Fibroblast of the conjunctiva (primary cell): ENCODE measurements at regions not wholly inside any gene's neighbourhood (a gene's known extent, or its start where the extent isn't known, plus 50 kb on each side); places are given as distances from the start of the nearest gene placed in this dataset.
A peak's percentile ranks its signal among the peaks of the same experiment; 100 is the strongest.
"Not testable (repeated sequence)": the region's sequence is repeated elsewhere in the genome, so short reads cannot be mapped to it uniquely, and the experiment has no call there.

Experiments
- DNase-seq: peaks from one replicate; pipeline ENCODE4 v3.0.0-alpha.2; 2010; ENCODE audit warnings: low read depth

DNA sequence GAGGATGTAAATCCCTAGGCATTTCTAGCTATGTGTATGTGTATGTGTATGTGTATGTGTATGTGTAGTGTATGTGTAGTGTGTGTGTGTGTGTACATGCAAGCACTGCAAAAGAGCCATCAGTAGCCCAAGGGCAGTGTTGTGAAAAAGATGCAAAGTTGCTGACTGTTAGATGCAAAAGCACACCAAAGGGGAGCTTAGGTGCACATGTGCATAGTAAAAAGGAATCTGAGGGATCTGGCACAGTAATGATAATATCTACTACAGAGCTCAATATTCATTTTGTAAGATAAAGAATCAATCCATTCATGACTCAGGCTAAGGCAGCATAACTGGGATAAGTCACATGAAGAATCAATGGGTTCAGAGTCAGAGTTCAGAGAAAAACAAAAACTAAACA is 80.2 kb downstream of the TMEM47 start:
- DNase-seq: no peak

- no peak for DNase-seq
Measured at GRCh38 chrX:34565981-34566380, 91.1 kb downstream of the TMEM47 start.

- no peak for DNase-seq
Measured at GRCh38 chrX:34563804-34564203, 93.3 kb downstream of the TMEM47 start.

DNA sequence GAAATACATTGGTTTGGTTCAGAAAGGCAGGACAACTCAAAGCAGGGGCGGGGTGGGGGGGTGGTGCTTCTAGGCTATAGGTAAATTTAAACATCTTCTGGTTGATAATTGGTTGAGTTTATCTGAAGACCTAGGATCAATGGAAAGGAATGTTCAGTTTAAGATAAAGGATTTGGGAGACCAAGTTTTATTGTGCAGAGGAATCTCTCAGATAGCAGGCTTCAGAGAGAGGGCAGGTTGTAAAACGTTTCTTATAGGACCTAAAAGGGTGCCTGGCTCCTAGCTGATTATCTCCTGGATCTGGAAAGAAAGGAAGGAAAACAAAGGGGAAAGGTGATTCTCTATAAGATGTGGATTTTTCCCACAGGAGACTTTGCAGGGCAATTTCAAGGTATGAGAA is 94.0 kb downstream of the TMEM47 start:
- DNase-seq: no peak

- DNase-seq: no peak
Measured at GRCh38 chrX:34562006-34562405, 95.1 kb downstream of the TMEM47 start.

- DNase-seq: no peak
Measured at GRCh38 chrX:34560180-34560579, 96.9 kb downstream of the TMEM47 start.

- peak; percentile 13 for DNase-seq
Measured at GRCh38 chrX:34559325-34559724, 97.8 kb downstream of the TMEM47 start.

DNA sequence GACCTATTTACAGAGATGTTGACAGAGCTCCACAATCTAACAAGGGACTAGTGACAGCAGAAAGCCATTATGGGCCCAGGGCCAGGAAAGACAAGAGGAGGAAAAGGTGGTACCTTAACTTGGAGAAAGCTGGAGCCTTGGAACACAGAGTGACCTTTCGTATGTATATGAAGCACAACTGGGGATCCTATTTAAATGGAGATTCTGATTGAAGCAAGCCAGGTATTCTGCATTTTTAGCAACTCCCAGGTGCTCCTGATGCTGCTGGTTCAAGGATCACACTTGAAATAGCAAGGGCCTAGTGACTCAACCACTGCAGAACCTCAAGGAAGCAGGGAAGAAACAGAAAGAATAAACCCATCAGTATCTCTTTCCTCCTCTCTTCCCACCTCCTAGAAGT is 99.4 kb downstream of the TMEM47 start:
- DNase-seq: no peak

- DNase-seq: no peak
Measured at GRCh38 chrX:34555481-34555880, 101.6 kb downstream of the TMEM47 start.

DNA sequence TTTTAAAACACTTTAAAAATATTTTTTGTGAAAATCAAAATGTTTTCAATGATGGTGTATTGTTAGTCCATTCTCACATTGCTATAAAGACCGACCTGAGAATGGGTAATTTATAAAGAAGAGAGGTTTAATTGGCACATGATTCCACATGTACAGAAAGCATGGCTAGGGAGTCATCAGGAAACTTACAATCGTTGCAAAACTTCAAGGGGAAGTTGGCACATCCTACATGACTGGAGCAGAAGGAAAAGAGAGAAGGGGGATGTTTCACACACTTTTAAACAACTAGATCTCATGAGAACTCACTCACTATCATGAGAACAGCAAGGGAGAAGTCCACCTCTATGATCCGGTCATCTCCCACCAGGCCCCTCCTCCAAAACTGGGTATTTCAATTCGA is 110.7 kb downstream of the TMEM47 start:
- no peak for DNase-seq

DNA sequence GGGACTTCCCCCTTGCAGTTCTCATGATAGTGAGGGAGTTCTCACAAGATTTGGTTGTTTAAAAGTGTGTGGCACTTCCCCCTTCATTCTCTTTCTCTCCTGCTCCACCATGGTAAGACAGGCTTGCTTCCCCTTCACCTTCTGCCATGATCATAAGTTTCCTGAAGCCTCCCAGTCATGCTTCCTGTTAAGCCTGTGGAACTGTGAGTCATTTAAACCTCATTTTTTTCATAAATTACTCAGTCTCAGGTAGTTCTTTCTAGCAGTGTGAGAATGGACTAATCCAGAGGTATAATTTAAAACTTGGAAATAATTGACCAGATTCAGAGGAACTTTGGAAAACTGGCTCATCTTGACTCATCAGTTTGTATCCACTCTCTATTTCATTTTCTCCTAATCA is 129.0 kb downstream of the TMEM47 start:
- no peak for DNase-seq

DNA sequence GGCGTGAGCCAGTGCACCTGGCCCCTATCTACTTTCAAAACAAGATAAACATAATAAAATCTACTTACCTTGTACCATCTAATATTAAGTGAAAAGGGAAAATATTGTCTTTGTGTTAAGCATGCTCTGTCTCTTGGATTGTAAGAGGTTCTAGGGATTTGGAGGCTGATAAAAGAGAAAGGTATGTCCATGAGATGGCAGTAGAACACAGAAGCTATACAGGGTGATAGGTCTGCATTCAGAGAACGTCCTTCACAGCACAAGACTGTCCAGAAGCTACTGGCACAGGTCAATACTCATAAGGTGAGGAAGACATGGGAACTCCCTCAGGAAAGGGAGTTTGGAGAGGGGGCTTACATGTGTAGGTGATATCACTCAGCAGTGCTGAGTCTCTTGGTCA is 135.5 kb downstream of the TMEM47 start:
- DNase-seq: no peak

GRCh38 chrX:34509394-34509793 is 147.7 kb downstream of the TMEM47 start:
- DNase-seq: no peak

DNA sequence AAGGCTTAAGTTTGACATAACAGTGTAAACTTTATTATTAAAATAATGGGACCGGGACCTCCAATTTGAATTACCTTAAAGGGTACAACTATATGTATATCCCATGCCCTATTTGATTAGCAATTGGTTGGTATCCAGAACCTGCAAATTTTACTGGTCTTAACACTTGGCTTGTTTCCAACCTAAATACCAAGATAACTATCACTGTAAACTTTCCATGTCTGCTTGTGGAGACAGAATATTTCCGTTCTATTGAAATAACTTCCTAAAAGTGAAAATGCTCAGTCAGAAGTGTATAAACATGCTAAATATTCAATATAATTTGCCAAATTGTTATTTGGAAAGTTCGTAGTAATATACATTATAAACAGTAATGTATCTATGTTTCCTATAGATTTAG is 154.0 kb downstream of the TMEM47 start:
- no peak for DNase-seq

DNA sequence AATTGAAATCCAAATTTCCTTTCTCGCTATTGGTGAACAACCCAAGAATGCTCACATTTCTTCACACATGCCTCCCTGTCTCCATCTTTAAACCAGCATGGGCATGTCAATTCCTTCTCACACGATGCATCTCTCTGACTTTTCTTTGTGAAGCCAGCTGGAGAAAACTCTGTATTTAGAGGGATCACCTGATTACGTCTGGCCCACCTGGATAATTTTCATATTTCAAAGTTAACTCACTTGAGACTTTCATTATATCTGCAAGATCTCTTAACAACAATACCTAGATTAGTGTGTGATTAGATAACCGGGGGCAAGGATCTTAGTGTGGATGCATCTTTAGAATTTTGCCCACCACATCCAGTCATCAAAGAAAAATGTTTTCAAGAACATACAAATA is 164.0 kb downstream of the TMEM47 start:
- no peak for DNase-seq

GRCh38 chrX:34491126-34491525 is 166.0 kb downstream of the TMEM47 start:
- DNase-seq: no peak

DNA sequence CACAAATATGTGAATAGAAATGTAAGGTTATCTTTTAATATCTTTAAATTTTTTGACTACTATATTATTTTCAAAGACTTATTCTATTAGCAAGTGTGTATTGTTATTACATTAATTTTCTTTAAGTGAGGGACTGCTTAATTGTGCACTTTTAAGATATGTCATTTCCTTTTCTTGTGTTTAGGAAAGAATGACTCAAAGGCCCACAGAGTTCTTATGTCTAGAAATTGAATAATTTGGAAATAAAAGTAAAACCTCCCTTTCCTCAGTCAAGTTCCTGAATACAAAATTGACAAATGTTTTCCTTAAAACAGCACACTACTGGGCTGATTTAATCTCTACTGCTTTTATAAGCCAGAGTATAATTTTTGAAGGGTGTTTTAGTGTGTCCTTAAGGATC is 169.7 kb downstream of the TMEM47 start:
- no peak for DNase-seq

DNA sequence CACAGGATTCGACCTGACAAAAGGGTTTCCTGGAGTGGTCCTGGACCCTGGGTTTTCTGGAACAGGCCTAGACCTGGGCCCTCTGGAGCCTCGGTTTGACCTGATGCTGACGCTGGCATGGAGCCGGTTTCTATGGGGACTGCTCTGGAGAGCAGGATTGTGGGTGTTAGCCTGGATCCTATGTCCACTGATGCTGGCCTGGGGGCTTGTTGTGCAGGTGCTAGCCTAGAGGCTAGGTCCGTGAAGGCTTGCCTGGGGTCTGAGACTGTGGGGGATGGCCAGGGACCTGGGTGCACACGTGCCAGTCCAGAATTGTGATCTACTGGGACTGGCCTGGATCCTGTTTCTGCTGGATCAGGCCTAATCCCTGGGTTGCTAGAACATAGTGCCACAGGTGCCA is 173.1 kb downstream of the TMEM47 start:
- DNase-seq: no peak

DNA sequence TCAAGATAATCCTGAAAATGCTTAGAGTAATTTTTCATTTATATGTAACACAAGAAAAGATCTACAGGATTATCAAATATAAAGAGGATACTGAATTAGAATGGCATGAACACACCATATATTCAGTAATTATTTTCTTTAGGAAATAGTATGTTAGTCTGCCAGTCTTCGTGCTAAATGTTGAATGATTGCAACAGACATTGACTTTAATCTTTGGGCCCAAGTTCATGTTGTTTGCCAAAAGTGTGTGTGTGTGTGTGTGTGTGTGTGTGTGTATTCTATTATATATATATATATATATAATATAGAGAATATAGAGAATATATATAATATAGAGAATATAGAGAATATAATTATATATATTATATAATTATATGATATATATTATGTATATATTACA is 186.6 kb downstream of the TMEM47 start:
- DNase-seq: no peak

- no peak for DNase-seq
Measured at GRCh38 chrX:34467437-34467836, 189.6 kb downstream of the TMEM47 start.

DNA sequence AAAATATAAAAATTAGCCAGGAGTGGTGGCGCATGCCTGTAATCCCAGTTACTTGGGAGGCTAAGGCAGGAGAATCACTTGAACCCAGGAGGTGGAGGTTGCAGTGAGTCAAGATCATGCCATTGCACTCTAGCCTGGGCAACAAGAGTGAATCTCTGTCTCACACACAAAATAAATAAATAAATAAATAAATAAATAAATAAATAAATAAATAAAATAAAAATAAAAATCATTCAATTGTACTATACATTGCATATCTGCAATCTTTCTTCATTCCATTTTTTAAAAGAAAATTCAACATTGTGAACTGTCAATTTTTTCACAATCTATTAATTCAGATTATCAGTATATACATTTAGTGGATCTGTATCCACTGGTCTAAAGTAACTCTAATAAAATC is 193.9 kb downstream of the TMEM47 start:
- not testable (repeated sequence) for DNase-seq

GRCh38 chrX:34457850-34458249 is 199.2 kb downstream of the TMEM47 start:
- not testable (repeated sequence) for DNase-seq

- no peak for DNase-seq
Measured at GRCh38 chrX:34437586-34437985, 219.5 kb downstream of the TMEM47 start.

- no peak for DNase-seq
Measured at GRCh38 chrX:34426334-34426733, 230.8 kb downstream of the TMEM47 start.

- DNase-seq: no peak
Measured at GRCh38 chrX:34406580-34406979, 250.5 kb downstream of the TMEM47 start.
